Liver (tissue), 8 donors: ENCODE measurements at regions not wholly inside any gene's neighbourhood (a gene's known extent, or its start where the extent isn't known, plus 50 kb on each side); places are given as distances from the start of the nearest gene placed in this dataset.

Source experiments
- DNase-seq: peaks from one replicate; pipeline ENCODE4 v3.0.0-alpha.2; 2017; ENCODE audit warnings: low spot score
- H3K27ac ChIP-seq, 2 donors: one replicate each; pipeline ENCODE4 v1.7.0; 2013; ENCODE audit warnings: inconsistent platforms in 2 of 2, low read length in 2 of 2, control low read depth in 1 of 2, low read depth in 1 of 2, mild to moderate bottlenecking in 1 of 2
- H3K27me3 ChIP-seq, 4 donors: one replicate each; pipeline versions ENCODE4 v1.6.1 to v1.7.0; 2013; ENCODE audit warnings: low read length in 3 of 4, inconsistent platforms in 1 of 4, mild to moderate bottlenecking in 1 of 4, moderate library complexity in 1 of 4; ENCODE audit not compliant: control insufficient read depth in 4 of 4, insufficient read depth in 4 of 4
- H3K36me3 ChIP-seq, 4 donors: one replicate each; pipeline versions ENCODE4 v1.6.1 to v1.7.0; 2013; ENCODE audit warnings: low read length in 3 of 4, mild to moderate bottlenecking in 3 of 4, low read depth in 1 of 4, moderate library complexity in 1 of 4; ENCODE audit not compliant: control insufficient read depth in 4 of 4, insufficient read depth in 3 of 4
- H3K4me1 ChIP-seq, 4 donors: one replicate each; pipeline versions ENCODE4 v1.6.1 to v1.7.0; 2013; ENCODE audit warnings: low read length in 3 of 4, mild to moderate bottlenecking in 3 of 4, moderate library complexity in 1 of 4; ENCODE audit not compliant: control insufficient read depth in 4 of 4, insufficient read depth in 4 of 4
- H3K4me3 ChIP-seq, 3 donors: one replicate each; pipeline versions ENCODE4 v1.6.1 to v1.7.0; 2013; ENCODE audit warnings: low read length in 3 of 3, control low read depth in 1 of 3, low read depth in 1 of 3, mild to moderate bottlenecking in 1 of 3
- H3K9ac ChIP-seq, 2 donors: one replicate each; pipeline ENCODE4 v1.7.0; 2013; ENCODE audit warnings: low read length in 2 of 2, mild to moderate bottlenecking in 2 of 2, moderate library complexity in 2 of 2, control low read depth in 1 of 2, low read depth in 1 of 2
- H3K9me3 ChIP-seq, 4 donors: one replicate each; pipeline versions ENCODE4 v1.6.1 to v1.7.0; 2013; ENCODE audit warnings: low read length in 3 of 4; ENCODE audit not compliant: control insufficient read depth in 4 of 4
- EGR1 ChIP-seq, 2 donors: IDR thresholded peaks; 2 replicates each; pipeline ENCODE4 v1.6.1; 2016 to 2018; ENCODE audit warnings: antibody characterized with exemption in 2 of 2, low read depth in 2 of 2
- FOXA1 ChIP-seq: IDR thresholded peaks from 2 replicates; pipeline ENCODE4 v1.6.1; 2016; ENCODE audit warnings: antibody characterized with exemption
- FOXA2 ChIP-seq: IDR thresholded peaks from 2 replicates; pipeline ENCODE4 v1.6.1; 2016; ENCODE audit warnings: antibody characterized with exemption
- GABPA ChIP-seq, 2 donors: IDR thresholded peaks in 1 of 2; conservative IDR thresholded peaks in 1 of 2; 2 replicates each; pipeline ENCODE4 v1.6.1; 2016; ENCODE audit warnings: antibody characterized with exemption in 2 of 2, mild to moderate bottlenecking in 1 of 2, moderate library complexity in 1 of 2
- HNF4A ChIP-seq, 2 donors: conservative IDR thresholded peaks; 2 replicates each; pipeline ENCODE4 v1.6.1; 2016; ENCODE audit warnings: antibody characterized with exemption in 2 of 2, mild to moderate bottlenecking in 2 of 2
- HNF4G ChIP-seq: IDR thresholded peaks from 2 replicates; pipeline ENCODE4 v1.6.1; 2016; ENCODE audit warnings: antibody characterized with exemption
- JUND ChIP-seq, 2 donors: IDR thresholded peaks; 2 replicates each; pipeline ENCODE4 v1.6.1; 2016; ENCODE audit warnings: antibody characterized with exemption in 2 of 2
- NR2F2 ChIP-seq: IDR thresholded peaks from 2 replicates; pipeline ENCODE4 v1.6.1; 2016; ENCODE audit warnings: antibody characterized with exemption
- RAD21 ChIP-seq, 2 donors: IDR thresholded peaks; 2 replicates each; pipeline ENCODE4 v1.6.1; 2016; ENCODE audit warnings: antibody characterized with exemption in 2 of 2, mild to moderate bottlenecking in 2 of 2
- RXRA ChIP-seq, 2 donors: IDR thresholded peaks; 2 replicates each; pipeline ENCODE4 v1.6.1; 2017 to 2018; ENCODE audit warnings: antibody characterized with exemption in 2 of 2, mild to moderate bottlenecking in 1 of 2
- SP1 ChIP-seq: IDR thresholded peaks from 2 replicates; pipeline ENCODE4 v1.6.1; 2018; ENCODE audit warnings: antibody characterized with exemption, mild to moderate bottlenecking
- TAF1 ChIP-seq: conservative IDR thresholded peaks from 2 replicates; pipeline ENCODE4 v1.6.1; 2016; ENCODE audit warnings: antibody characterized with exemption, mild to moderate bottlenecking
- YY1 ChIP-seq: IDR thresholded peaks from 2 replicates; pipeline ENCODE4 v1.6.1; 2016; ENCODE audit warnings: antibody characterized with exemption, mild to moderate bottlenecking
- WGBS: extraction: QIAGEN DNeasy Blood & Tissue Kit; methylation state at CpG from one replicate; pipeline ENCODE4 v1.1.7; 2013; 5-methylcytosine and 5-hydroxymethylcytosine counted together
- TF ChIP-seq, protein P1 (sequence below): IDR thresholded peaks from 2 replicates; pipeline ENCODE4 v1.6.1; 2016; ENCODE audit warnings: antibody characterized with exemption
- TF ChIP-seq, protein P2 (sequence below): IDR thresholded peaks from 2 replicates; pipeline ENCODE4 v1.6.1; 2016; ENCODE audit warnings: antibody characterized with exemption, mild to moderate bottlenecking
- TF ChIP-seq, protein P3 (sequence below): IDR thresholded peaks from 2 replicates; pipeline ENCODE4 v1.6.1; 2016; ENCODE audit warnings: antibody characterized with exemption
- TF ChIP-seq, protein P4 (sequence below): fragments of 150-350 bp; IDR thresholded peaks from 2 replicates; pipeline ENCODE4 v1.5.1; 2017; ENCODE audit warnings: improper control_type of control experiment, low read depth, low read length; ENCODE audit not compliant: missing input control
- TF ChIP-seq, protein P5 (sequence below): IDR thresholded peaks from 2 replicates; pipeline ENCODE4 v1.6.1; 2016; ENCODE audit warnings: antibody characterized with exemption
- donor health status: healthy.
- donor health status: healthy.
- donor health status: healthy.
- donor health status: healthy.
- donor health status: healthy.

DNA sequence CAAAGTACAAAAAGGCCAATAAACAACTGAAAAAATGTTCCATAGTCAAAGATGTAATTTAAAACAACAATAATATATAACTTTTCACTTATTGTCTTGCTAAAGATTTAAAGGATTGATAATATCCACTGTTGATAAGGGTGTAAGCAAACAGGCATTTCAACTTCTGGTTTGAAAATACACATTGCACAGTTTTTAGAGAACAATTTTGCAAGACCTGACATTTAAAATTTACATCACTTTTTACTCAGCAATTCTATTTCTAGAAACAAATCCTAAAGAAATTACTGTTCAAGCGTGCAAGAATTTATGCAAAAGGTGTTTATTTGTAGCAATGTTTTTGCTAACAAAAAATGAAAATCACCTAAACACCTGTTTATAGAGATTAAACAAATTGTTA lies 120.4 kb downstream of the TDRD15 start:
- Histone ChIP-seq H3K4me3 (no peak overlapping the region), H3K9me3 (no peaks in the 10 kb centered on the region), H3K27me3 (no peaks in the 10 kb centered on the region), H3K9ac (no peak overlapping the region), H3K4me1 (no peaks in the 10 kb centered on the region), H3K36me3 (no peaks in the 10 kb centered on the region), H3K27ac (no peak overlapping the region)
- DNase-seq: no peak
- 91% methylated on average over 1 of the region's 1 CpG for WGBS
- no peak for TF ChIP-seq JUND (IDR thresholded peaks at IDR 0.05)
- TF ChIP-seq HNF4A (conservative IDR thresholded peaks at IDR 0.05): no peak
- TF ChIP-seq FOXA2: no peak
- TF ChIP-seq, protein P1, sequence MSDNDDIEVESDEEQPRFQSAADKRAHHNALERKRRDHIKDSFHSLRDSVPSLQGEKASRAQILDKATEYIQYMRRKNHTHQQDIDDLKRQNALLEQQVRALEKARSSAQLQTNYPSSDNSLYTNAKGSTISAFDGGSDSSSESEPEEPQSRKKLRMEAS: no peak
- TF ChIP-seq YY1: no peak
- no peak for TF ChIP-seq FOXA1
- TF ChIP-seq, protein P2, sequence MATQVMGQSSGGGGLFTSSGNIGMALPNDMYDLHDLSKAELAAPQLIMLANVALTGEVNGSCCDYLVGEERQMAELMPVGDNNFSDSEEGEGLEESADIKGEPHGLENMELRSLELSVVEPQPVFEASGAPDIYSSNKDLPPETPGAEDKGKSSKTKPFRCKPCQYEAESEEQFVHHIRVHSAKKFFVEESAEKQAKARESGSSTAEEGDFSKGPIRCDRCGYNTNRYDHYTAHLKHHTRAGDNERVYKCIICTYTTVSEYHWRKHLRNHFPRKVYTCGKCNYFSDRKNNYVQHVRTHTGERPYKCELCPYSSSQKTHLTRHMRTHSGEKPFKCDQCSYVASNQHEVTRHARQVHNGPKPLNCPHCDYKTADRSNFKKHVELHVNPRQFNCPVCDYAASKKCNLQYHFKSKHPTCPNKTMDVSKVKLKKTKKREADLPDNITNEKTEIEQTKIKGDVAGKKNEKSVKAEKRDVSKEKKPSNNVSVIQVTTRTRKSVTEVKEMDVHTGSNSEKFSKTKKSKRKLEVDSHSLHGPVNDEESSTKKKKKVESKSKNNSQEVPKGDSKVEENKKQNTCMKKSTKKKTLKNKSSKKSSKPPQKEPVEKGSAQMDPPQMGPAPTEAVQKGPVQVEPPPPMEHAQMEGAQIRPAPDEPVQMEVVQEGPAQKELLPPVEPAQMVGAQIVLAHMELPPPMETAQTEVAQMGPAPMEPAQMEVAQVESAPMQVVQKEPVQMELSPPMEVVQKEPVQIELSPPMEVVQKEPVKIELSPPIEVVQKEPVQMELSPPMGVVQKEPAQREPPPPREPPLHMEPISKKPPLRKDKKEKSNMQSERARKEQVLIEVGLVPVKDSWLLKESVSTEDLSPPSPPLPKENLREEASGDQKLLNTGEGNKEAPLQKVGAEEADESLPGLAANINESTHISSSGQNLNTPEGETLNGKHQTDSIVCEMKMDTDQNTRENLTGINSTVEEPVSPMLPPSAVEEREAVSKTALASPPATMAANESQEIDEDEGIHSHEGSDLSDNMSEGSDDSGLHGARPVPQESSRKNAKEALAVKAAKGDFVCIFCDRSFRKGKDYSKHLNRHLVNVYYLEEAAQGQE: no peak
- no peak for TF ChIP-seq SP1
- no peak for TF ChIP-seq RXRA (IDR thresholded peaks at IDR 0.05)
- TF ChIP-seq, protein P3, sequence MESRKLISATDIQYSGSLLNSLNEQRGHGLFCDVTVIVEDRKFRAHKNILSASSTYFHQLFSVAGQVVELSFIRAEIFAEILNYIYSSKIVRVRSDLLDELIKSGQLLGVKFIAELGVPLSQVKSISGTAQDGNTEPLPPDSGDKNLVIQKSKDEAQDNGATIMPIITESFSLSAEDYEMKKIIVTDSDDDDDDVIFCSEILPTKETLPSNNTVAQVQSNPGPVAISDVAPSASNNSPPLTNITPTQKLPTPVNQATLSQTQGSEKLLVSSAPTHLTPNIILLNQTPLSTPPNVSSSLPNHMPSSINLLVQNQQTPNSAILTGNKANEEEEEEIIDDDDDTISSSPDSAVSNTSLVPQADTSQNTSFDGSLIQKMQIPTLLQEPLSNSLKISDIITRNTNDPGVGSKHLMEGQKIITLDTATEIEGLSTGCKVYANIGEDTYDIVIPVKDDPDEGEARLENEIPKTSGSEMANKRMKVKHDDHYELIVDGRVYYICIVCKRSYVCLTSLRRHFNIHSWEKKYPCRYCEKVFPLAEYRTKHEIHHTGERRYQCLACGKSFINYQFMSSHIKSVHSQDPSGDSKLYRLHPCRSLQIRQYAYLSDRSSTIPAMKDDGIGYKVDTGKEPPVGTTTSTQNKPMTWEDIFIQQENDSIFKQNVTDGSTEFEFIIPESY: no peak
- no peak for TF ChIP-seq TAF1
- no peak for TF ChIP-seq EGR1 (IDR thresholded peaks at IDR 0.05; ENCODE audit: low read depth in 2 of 2)
- TF ChIP-seq, protein P4, sequence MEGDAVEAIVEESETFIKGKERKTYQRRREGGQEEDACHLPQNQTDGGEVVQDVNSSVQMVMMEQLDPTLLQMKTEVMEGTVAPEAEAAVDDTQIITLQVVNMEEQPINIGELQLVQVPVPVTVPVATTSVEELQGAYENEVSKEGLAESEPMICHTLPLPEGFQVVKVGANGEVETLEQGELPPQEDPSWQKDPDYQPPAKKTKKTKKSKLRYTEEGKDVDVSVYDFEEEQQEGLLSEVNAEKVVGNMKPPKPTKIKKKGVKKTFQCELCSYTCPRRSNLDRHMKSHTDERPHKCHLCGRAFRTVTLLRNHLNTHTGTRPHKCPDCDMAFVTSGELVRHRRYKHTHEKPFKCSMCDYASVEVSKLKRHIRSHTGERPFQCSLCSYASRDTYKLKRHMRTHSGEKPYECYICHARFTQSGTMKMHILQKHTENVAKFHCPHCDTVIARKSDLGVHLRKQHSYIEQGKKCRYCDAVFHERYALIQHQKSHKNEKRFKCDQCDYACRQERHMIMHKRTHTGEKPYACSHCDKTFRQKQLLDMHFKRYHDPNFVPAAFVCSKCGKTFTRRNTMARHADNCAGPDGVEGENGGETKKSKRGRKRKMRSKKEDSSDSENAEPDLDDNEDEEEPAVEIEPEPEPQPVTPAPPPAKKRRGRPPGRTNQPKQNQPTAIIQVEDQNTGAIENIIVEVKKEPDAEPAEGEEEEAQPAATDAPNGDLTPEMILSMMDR: no peak
- no peak for TF ChIP-seq RAD21 (IDR thresholded peaks at IDR 0.05)
- TF ChIP-seq NR2F2: no peak
- TF ChIP-seq, protein P5, sequence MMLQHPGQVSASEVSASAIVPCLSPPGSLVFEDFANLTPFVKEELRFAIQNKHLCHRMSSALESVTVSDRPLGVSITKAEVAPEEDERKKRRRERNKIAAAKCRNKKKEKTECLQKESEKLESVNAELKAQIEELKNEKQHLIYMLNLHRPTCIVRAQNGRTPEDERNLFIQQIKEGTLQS: no peak
- TF ChIP-seq HNF4G: no peak
- TF ChIP-seq GABPA (IDR thresholded peaks at IDR 0.05 in 1 of 2, conservative IDR thresholded peaks at IDR 0.05 in 1 of 2): no peak

DNA sequence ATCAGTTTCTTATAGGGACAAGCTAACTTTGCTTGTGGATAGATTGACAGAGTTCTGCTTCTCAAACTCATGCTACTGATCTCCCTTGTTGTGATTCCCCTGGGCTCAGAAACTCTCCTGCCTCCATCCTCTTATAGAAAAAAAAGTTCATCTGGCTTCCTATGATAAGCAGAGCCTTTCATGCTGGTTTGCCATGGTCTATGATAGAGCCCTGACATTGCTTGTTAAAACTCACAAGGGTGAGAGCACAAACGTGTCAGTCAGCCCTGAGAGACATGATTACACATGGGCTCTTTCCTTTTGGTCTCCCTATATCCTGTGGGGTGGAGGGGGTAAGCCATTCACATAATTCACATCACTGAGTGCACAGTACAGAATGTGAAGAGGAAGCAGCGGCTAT lies 121.8 kb downstream of the TDRD15 start:
- WGBS: 85% methylated on average over 2 of the region's 2 CpGs
- H3K9me3 ChIP-seq: no peaks in the 10 kb centered on the region
- H3K9ac ChIP-seq: no peak overlapping the region
- H3K27me3 ChIP-seq: no peaks in the 10 kb centered on the region
- no peaks in the 10 kb centered on the region for H3K36me3 ChIP-seq
- H3K4me1 ChIP-seq: no peaks in the 10 kb centered on the region
- no peak for DNase-seq
- H3K4me3 ChIP-seq: no peak overlapping the region
- H3K27ac ChIP-seq: no peak overlapping the region
- TF ChIP-seq GABPA (IDR thresholded peaks at IDR 0.05 in 1 of 2, conservative IDR thresholded peaks at IDR 0.05 in 1 of 2) (no peak), FOXA2 (no peak), EGR1 (IDR thresholded peaks at IDR 0.05; ENCODE audit: low read depth in 2 of 2) (no peak), RAD21 (IDR thresholded peaks at IDR 0.05) (no peak), FOXA1 (no peak), NR2F2 (no peak), YY1 (no peak), JUND (IDR thresholded peaks at IDR 0.05) (no peak), TAF1 (no peak), HNF4G (no peak)
- TF ChIP-seq, protein P3: no peak
- TF ChIP-seq, protein P4: no peak
- TF ChIP-seq, protein P5: no peak
- TF ChIP-seq, protein P1: no peak
